DOHH2 (cell line): ENCODE measurements at regions not wholly inside any gene's neighbourhood (a gene's known extent, or its start where the extent isn't known, plus 50 kb on each side); places are given as distances from the start of the nearest gene placed in this dataset.

Source experiments
- H3F3A ChIP-seq: fragments of 200-600 bp; sonication (generic), shearing (Covaris generic); 2 replicates; pipeline ENCODE4 v1.6.0; 2016; ENCODE audit warnings: antibody characterized with exemption, mild to moderate bottlenecking; ENCODE audit not compliant: control insufficient read depth, insufficient read depth
- H3K27ac ChIP-seq: fragments of 200-600 bp; sonication (generic); 2 replicates; pipeline ENCODE4 v1.5.1; 2014; ENCODE audit warnings: low read depth, mild to moderate bottlenecking, low read length, moderate library complexity
- H3K27me3 ChIP-seq: fragments of 200-600 bp; sonication (generic); 2 replicates; pipeline ENCODE4 v1.6.1; 2014; ENCODE audit warnings: mild to moderate bottlenecking, low read length, mixed read lengths; ENCODE audit not compliant: control insufficient read depth
- H3K36me3 ChIP-seq: fragments of 200-600 bp; sonication (generic); 2 replicates; pipeline ENCODE4 v1.6.1; 2014; ENCODE audit warnings: mild to moderate bottlenecking, low read length, moderate library complexity, mixed read lengths; ENCODE audit not compliant: control insufficient read depth
- H3K4me1 ChIP-seq: fragments of 200-600 bp; sonication (generic); 2 replicates; pipeline ENCODE4 v1.6.1; 2014; ENCODE audit warnings: mild to moderate bottlenecking, low read length, mixed read lengths; ENCODE audit not compliant: control insufficient read depth
- H3K4me2 ChIP-seq: fragments of 200-600 bp; sonication (generic); 2 replicates; pipeline ENCODE4 v1.6.0; 2014; ENCODE audit warnings: mild to moderate bottlenecking, low read length, moderate library complexity
- H3K4me3 ChIP-seq: fragments of 200-600 bp; sonication (generic); 2 replicates; pipeline ENCODE4 v1.5.1; 2014; ENCODE audit warnings: mild to moderate bottlenecking, low read length, mixed read lengths
- H3K79me2 ChIP-seq: fragments of 200-600 bp; sonication (generic); 2 replicates; pipeline ENCODE4 v1.6.1; 2014; ENCODE audit warnings: mild to moderate bottlenecking, low read length, mixed read lengths; ENCODE audit not compliant: control insufficient read depth
- H3K9me2 ChIP-seq: fragments of 200-600 bp; sonication (generic); replicated peaks from 2 replicates; pipeline ENCODE4 v1.6.1; 2014; ENCODE audit warnings: mild to moderate bottlenecking, low read length, mixed read lengths; ENCODE audit not compliant: control insufficient read depth
- H3K9me3 ChIP-seq: fragments of 200-600 bp; sonication (generic); 2 replicates; pipeline ENCODE4 v1.6.1; 2014; ENCODE audit warnings: antibody characterized with exemption, low read length, mixed read lengths; ENCODE audit not compliant: control insufficient read depth, insufficient read depth
- H4K20me1 ChIP-seq: fragments of 200-600 bp; sonication (generic); 2 replicates; pipeline ENCODE4 v1.6.0; 2014; ENCODE audit warnings: low read depth, mild to moderate bottlenecking, antibody characterized with exemption, low read length, moderate library complexity; ENCODE audit not compliant: control insufficient read depth, insufficient read depth
- CTCF ChIP-seq: fragments of 200-600 bp; sonication (generic); IDR thresholded peaks from one replicate; pipeline ENCODE4 v1.5.1; 2014; ENCODE audit warnings: antibody characterized with exemption, mild to moderate bottlenecking, low read depth, low read length; ENCODE audit not compliant: poor library complexity, severe bottlenecking
- EZH2phosphoT487 ChIP-seq: fragments of 200-600 bp; sonication (generic); IDR thresholded peaks from 2 replicates; pipeline ENCODE4 v1.6.1; 2017; ENCODE audit warnings: borderline replicate concordance, mild to moderate bottlenecking, antibody characterized with exemption, low read length, moderate library complexity, mixed read lengths

DNA sequence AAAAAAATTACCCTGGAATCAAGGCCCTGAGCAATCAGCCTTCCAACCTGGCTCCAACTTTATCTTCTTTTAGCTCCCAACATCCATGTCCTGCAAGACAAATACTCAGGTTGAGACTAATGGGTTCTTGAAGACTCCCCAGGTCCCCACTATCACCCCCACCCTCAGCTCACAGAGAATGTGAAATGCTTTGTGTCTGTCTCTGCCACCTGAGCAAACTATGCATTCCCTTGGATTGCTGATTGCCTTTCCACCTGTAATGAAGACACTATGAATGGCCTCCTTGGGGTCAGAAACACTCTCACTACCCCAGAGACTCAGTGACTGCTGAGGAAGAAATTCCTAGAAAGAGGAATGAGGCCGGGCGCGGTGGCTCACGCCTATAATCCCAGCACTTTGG is 121.2 kb upstream of the GALNT2 start:
- no peak for TF ChIP-seq CTCF
- no peaks in the 10 kb centered on the region for H3K79me2 ChIP-seq

GRCh38 chr1:229947968-229948367 is 119.1 kb upstream of the GALNT2 start:
- Histone ChIP-seq H3K79me2 (no peaks in the 10 kb centered on the region), H3K27ac (no peak overlapping the region), H4K20me1 (no peaks in the 10 kb centered on the region), H3K4me1 (no peaks in the 10 kb centered on the region), H3K4me2 (no peak overlapping the region), H3K9me3 (no peaks in the 10 kb centered on the region), H3K4me3 (no peak overlapping the region), H3K27me3 (peaks cover 5% of the 10 kb centered on the region; the same call in 1 of the 2 replicates), H3K9me2 (no peaks in the 10 kb centered on the region), H3K36me3 (no peaks in the 10 kb centered on the region), H3F3A (no peaks in the 10 kb centered on the region)
- TF ChIP-seq EZH2phosphoT487 (no peak), CTCF (no peak)

More for the DNA sequence above, 121.2 kb upstream of the GALNT2 start:
- H3K9me2 ChIP-seq, result no peaks in the 10 kb centered on the region
- H3K36me3 ChIP-seq, result no peaks in the 10 kb centered on the region
- H3F3A ChIP-seq, result no peaks in the 10 kb centered on the region
- H3K4me1 ChIP-seq, result no peaks in the 10 kb centered on the region
- no peak overlapping the region for H3K4me3 ChIP-seq
- H3K27ac ChIP-seq, result no peak overlapping the region
- H3K4me2 ChIP-seq, result no peak overlapping the region
- peaks cover 8% of the 10 kb centered on the region; the same call in 1 of the 2 replicates for H3K27me3 ChIP-seq
- no peaks in the 10 kb centered on the region for H4K20me1 ChIP-seq
- H3K9me3 ChIP-seq, result no peaks in the 10 kb centered on the region

- no peaks in the 10 kb centered on the region for H4K20me1 ChIP-seq
Measured at GRCh38 chr1:229948438-229948837, 118.6 kb upstream of the GALNT2 start.

More at GRCh38 chr1:229948438-229948837, 118.6 kb upstream of the GALNT2 start:
- Histone ChIP-seq H3K9me3 (no peaks in the 10 kb centered on the region), H3K36me3 (no peaks in the 10 kb centered on the region), H3K4me2 (no peak overlapping the region), H3K4me1 (no peaks in the 10 kb centered on the region), H3K4me3 (no peak overlapping the region), H3F3A (no peaks in the 10 kb centered on the region), H3K9me2 (no peaks in the 10 kb centered on the region), H3K27ac (no peak overlapping the region), H3K79me2 (no peaks in the 10 kb centered on the region), H3K27me3 (peaks cover 5% of the 10 kb centered on the region; the same call in 1 of the 2 replicates)
- TF ChIP-seq EZH2phosphoT487 (no peak), CTCF (no peak)
